Stimulated activated CD8-positive, alpha-beta memory T cell treated with anti-CD3 and anti-CD28 coated beads, Interleukin-4, amount 100 ng/mL, for 48 hours (primary cell): ENCODE measurements at regions not wholly inside any gene's neighbourhood (a gene's known extent, or its start where the extent isn't known, plus 50 kb on each side); places are given as distances from the start of the nearest gene placed in this dataset.

ENCODE experiments used
- DNase-seq: peaks from one replicate; pipeline ENCODE4 v3.0.0-alpha.2; 2020

DNA sequence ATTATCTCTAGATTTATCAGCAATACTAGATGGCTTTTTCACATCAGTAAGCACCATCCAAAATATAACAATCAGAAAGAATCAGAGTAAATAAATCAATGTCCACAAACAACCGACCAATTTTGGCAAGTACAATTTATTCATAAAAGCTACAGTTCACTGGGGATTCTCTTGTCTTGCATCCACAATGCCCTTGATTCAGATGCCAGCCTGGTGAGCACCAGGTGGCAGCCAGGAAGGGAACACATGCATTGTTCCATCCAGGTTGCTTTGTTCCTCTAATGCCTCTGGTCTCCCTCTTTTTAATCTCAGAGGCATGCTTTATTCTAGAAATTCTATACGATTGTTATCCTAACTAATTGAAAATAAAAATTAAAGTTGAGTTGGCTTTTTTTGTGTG lies 242.1 kb upstream of the KIRREL3 start:
- no peak for DNase-seq

DNA sequence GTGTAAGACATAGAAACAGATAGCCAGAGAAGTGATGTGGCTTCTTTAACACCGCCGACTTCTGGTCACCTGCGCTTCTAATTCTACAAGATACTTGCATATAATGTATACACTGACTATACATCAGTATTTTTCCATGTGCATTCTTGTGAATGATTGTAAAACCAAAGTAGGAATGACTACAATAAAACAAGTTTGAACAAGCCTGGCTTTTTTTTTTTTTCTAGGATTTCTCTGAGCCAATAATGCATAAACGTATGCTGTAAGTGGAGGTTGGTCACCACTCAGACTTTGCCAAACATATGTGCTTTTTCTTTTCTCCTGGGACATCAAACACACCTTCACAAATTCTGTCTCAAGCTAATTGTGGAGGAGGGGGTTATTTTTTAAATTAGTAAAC lies 237.8 kb upstream of the KIRREL3 start:
- no peak for DNase-seq

DNA sequence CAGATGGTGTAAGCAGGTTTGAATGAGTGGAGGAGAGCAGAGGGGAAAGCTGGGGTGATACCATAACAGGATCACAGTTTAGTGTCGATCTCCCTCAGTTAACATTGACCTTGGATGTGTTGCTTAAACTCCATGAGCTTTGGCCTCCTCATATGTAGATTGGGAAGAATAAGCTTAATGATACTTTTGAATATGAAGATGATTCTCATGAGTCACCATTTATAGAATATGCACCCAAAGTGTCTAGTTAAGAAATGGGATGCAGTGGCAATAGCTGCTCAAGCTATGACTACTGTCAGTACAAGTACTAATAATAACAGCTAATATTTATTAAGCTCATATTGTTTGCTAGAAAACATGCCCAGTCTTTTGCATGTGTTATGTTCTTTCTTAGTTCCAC lies 236.2 kb upstream of the KIRREL3 start:
- no peak for DNase-seq

DNA sequence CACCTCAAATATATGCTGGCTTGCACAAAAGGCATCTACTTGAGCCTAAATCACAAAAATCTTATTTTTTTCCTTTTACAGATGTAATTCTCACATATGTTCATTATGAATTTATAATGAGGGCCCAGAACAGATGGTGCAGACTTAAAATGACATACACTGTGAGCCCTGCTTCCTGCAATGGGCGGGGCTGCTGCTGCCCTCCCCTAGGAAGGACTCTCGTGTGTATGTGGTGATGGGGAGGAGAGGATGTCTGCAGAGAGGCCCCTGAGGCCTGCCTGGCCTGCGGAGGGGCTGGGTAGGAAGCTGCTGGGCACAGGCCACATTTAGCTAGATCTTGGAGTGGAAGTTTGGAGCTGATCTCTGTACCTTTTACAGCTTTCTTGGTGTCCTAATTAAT lies 233.4 kb upstream of the KIRREL3 start:
- no peak for DNase-seq

DNA sequence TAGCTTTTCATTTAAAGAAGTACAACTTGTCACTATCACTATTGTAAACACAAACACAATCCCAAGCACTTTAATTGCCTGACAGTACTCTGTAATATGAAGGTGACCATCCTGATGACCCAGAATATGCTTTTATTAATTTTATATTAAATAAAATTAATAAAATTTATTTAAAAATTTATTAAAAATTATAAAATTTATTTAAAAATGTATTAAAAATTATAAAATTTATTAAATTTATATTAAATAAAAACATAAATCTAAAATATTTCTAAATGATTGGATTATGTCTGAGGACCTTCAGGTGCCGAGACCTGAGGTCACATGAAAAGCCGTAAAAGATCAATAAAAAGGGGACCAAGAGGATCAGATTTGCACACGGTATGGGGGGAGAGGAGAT lies 229.8 kb upstream of the KIRREL3 start:
- DNase-seq: no peak

DNA sequence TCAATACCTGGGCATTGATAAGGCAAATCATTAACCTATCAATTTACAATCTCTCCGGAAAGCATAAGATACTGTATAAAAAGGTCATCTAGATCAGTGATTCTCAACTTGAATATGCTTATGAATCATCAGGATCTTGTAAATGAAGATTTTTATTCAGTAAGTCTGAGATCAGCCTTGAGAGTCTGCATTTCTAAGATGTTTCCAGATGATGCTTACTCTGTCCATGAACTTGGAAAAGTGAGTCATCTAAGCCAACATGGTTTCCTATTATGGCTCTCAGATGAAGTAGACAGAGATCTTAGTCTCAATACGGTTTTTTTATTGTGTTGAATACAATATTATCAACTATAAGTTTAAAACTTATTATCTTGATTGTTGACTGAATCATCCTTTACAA lies 226.4 kb upstream of the KIRREL3 start:
- no peak for DNase-seq

DNA sequence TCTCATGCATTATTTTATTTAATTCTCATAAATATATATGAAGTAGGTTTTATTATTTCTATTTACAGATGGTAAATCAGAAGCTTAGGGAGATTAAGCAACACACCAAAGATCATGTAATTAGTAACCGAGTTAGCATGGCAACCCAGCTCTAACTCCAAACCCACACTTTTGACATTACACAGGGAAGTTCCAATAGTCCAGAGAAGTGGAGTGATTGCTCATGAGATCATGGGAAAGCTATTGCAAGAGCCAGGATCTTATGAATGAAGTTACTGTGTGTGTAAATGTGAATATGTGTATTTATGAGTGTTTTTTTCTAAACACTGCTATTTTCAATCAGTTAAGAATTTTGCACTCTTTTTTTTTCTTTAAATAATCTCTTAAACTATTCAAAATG lies 225.8 kb upstream of the KIRREL3 start:
- DNase-seq: no peak

DNA sequence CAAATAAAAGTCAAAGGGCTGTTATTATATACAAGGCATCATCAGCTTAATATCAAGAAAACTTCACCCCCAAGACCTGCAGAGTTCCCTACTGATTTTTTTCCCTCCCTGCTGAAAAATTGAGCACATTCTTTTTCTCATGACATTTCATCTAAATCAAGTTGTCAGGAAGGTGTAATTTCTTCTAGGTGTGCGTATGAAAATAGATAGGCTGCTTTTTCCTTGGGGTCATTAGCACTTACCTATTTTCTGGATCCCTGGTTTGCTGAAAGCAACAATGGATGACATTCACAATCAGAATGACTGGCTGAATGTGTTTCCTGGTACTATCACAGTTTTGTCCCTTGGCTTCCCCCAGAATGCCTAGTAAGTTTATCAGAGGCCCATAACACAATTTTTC lies 225.0 kb upstream of the KIRREL3 start:
- no peak for DNase-seq

DNA sequence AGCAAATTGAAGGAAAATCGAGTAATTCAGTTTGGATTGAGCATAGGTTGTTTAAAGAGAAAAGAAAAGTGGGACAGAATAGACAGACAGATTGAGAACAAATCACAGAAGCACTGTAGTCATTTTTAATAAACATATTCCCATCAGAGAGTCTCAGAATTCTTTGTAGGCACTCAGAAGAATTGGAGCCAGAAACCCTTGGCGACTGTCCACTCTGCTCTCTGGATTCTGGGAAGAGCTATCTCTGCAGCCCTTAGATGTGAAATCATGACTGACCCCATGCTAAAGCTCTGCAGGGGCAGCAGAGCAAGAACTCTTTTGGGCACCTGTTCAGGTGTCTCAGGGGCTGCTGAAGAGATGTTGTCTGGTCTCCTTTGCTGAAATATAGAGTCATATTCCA lies 223.7 kb upstream of the KIRREL3 start:
- DNase-seq: no peak

DNA sequence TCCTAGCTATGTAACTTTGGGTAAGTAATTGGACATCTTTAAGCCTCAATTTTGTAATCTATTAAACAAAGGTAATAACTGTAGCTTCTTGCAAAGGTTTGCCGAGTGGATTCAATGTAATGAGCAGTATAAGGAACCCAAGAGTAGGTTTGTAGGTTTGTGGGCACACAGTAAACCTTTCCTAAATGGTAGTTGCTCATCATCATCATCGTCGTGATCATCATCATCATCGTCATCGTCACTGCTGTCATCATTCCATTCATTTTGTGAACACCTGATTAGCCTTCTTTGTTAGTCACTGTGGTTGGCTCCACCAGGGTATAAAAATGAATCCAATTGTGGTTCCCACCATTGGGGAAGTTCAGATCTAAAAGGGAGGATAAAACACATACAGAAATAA lies 223.1 kb upstream of the KIRREL3 start:
- DNase-seq: no peak

DNA sequence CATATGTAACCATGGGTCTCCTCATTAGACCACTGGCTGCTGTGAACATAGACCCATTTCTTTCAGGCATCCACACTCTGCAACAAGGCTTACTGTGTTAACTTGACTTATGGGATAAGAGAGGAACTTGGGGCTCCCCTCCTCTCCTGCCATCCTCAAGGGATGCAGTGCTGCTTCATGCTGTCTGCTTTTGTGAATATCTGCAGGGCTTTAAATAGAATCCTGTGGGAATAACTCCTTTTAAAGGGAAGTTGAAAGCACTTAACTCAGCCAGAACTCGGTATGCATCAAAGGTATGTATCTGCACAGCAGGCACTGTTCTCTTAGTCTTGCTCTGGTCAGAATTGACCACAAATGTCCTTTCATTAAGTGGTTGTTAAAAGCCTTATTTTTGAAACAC lies 222.5 kb upstream of the KIRREL3 start:
- no peak for DNase-seq

DNA sequence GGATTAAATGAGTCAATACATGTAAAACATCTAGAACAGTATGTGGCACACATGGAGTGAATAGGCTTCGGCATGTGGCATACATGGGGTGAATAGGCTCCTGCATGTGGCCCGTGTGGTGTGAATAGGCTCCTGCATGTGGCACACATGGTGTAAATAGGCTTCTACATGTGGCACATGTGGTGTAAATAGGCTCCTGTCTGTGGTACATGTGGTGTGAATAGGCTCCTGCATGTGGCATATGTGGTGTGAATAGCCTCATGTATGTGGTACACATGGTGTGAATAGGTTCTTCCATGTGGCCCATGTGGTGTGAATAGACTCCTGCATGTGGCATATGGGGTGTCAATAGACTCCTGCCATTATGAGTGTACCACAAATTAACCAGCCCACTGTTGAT lies 219.1 kb upstream of the KIRREL3 start:
- no peak for DNase-seq

DNA sequence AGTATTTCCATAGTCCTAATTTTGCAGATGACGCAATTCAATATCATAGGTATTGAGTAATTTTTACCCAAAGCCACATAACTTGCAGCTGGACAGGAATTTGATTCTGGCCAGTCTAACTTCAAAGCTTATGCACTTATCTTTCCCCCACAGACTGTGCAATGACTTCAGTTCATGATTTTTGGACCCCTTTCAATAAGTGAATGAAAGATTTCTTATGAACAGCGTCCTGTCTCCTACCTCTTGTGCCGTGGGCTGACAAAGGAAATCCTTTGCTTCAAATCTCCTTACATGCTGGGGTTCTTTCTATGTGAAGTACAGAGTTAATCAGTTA lies 217.7 kb upstream of the KIRREL3 start:
- DNase-seq: no peak

DNA sequence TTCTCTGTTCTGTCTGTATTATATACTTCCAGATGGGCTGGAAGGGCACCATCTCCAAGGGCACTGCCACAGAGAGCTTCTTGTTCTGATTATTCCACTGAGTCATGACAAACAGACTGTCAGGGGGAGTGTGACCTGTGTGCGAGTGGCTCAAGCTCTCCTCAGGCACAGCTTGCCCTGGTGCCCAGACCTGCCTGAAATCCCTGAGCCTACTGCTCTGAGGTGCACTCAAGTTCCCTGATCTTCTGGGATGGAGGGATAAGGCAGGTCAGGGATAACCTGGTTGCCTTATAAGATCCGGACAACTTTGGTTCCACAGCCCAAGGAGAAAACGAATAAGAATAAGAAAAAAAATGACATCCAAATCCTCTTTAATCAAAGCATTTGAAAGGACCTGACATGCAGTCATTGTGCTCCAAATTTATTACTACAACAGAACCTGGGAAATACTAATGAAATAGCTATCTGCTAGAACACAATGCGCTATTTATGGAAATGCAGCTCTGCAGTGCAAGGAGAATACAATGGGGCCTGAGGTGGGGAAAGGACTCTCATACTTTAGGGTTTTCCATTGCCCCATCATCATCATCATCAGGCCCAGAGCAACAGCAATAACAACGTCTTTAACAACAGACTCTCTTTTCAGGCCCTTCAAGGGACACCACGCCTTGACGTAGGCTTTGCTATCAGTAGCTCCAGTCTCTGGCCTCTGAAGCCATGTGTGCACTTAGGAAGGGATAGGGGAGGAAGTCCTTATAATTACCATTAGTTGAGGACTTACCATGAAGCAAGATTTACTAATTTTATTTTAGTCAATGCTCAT lies 217.1 kb upstream of the KIRREL3 start:
- DNase-seq: no peak

DNA sequence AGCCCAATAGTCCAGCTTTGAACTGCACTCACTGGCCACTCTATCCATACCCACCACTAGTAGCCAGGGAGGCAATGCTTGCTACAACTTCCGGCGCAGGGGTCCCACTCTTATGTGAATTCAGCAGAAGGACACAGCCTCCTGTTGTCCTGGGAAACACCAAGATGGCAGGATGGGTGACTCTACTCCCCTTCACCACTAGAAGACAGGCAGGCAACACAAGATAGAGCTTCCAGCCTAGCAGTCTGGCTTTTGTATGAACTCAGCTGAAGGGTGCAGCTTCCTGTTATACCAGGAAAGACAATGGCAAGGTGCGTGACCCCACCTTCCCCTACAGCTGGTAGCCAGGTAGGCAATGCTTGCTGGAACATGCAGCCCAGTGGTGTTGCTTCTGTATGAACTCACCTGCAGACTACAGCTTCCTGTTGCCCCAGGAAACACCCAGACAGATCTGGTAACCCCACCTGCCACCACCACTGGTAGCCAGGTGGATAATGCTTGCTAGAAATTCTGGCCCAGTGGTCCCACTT lies 205.2 kb upstream of the KIRREL3 start:
- no peak for DNase-seq

DNA sequence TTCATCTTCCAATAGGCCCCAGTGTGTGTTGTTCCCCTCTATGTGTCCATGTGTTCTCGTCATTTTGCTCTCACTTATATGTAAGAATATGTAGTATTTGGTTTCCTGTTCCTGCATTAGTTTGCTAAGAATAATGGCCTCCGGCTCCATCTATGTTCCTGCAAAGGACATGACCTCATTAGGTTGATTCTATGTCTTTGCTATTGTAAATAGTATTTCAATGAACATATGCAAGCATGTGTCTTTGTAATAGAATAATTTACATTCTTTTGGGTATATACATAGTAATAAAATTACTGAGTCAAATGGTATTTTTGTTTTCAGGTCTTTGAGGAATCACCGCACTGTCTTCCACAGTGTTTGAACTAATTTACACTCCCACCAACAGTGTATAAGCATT lies 202.9 kb upstream of the KIRREL3 start:
- no peak for DNase-seq

DNA sequence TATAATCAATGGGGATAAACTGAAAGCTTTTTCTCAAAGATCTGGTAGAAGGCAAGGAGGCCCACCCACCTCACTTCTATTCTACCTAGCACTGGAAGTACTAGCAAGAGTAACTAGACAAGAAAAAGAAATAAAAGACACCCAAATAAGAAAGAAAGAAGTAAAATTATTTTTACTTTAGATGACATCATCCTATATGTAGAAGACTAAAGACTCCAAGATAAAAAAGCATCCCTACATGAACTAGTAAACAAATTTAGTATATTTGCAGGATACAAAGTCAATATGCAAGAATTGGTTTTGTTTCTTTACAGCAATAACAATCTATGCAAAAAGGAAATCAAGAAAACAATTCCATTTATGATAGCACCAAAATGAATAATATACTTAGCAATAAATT lies 201.5 kb upstream of the KIRREL3 start:
- DNase-seq: no peak

DNA sequence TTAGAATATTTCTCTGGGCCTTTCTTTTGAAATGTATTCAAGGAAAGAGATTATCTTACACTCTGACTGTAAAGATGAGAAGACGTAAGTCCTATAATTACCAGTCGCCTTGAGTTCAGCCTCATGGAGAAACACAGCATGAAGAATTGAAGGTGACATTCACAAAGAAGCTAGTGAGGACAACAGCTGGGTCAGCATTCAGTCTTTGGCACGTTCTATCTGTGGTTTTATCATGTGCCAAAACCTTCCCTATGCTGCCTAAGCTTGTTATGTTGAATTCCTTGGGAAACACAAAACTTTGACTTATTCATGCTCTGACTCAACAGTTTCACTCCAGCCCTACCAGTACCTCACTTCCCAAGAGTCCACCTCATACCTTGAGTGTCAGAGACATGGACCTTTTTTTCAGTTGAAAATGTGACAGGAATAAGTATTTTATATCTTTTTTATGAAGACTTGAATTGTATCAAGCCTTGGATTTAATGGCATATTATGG lies 198.8 kb upstream of the KIRREL3 start:
- no peak for DNase-seq

DNA sequence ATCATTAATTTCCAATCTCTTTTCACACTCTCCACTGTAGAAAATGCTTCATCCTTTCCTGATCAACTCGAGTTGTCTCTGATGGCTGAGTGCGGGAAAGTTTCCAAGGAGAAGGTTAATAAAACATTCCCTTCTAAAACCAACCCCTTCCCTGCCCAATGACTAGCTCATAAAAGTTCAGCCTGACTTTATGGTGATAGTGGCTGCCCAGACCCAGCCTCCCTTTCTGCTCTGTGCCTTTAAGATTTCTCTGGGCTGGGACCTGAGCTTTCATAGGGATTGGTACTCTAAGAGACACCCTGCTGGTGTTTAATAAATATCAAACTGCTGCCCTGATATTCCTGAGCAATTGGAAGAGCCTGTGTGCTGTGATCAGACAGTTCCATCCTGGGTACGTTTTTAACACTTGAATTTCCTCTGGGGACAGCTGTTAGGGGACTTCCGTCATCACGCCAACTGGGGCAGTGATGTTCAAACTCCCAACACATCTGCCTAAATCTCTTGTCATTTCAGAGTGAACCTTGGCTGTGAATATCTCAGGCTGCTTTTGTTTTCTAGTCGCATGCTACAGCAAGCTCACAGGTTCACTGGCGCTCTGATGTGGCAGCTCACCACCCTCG lies 195.0 kb upstream of the KIRREL3 start:
- no peak for DNase-seq

DNA sequence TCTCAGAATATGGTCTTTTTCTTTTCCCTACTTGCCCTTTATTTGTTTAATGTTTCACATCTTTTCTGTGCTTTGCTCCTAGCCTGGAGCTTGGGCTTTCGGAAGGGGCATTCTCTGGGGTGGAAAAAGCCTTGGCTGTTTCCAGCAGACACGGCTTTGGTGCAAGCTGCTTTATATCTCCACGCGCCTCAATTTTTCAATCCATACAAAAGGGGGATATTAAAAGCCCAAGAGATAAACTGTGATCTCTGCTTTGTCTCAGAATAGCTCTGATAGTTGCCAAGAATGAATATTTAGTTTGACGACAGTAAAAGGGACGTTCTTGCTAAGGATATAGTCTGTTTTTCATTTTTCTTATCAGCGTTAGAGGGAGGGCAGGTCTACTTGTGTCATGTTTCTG lies 194.0 kb upstream of the KIRREL3 start:
- DNase-seq: no peak

DNA sequence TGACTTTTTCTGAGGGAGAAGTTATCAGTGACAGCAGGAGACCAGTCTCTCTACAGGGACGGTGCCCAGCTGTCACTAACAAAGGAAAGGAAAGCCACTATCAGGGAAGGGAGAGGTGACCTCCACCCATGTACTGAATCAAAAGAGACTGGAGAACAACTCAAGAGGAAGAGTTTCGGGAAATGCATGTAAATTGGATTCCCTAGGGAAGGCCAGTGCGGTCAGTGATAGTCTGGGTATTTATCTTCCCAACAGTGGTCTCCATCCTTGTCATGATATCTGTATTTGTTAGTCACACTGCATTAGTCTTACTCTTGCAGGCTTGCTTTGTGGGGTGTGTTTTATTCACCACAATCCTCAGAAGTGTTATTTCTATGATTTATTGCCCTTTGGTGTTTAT lies 193.4 kb upstream of the KIRREL3 start:
- no peak for DNase-seq

DNA sequence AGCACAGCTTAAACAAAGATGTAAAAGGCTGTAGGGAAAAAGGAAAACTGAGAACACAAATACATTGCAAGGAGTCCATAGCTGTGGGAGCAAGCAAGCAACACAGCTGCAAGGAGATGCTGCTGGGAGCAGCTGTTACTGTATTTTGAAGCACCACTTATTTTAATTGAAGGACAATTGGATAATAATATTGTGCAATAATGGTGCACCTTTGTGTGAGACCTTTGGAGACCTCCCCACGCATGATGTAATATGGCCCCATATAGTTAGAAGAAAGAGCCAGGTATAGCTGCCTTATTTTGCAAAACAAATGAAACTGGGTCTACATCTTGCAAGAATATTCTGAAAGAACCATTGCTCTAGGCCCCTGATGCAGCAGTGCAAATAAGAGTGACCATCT lies 191.1 kb upstream of the KIRREL3 start:
- DNase-seq: no peak

DNA sequence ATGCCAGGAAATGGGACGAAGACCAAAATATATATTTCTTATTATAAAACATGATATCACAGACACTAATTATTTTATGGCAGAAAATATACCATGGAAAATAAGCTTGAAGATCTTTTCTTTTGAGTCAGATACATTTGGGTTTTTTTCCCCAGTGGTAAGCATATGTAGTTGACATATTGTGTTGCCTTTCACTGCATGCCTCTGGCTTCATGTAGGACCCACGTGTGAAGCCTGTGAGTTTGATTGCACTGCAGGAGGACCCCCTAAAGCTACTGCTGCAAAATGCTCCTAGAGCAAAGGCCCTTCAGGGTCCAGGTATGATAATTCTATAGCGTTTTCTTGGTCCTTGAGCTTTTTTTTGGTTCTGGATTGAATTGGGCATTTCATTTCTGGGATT lies 190.7 kb upstream of the KIRREL3 start:
- DNase-seq: no peak

DNA sequence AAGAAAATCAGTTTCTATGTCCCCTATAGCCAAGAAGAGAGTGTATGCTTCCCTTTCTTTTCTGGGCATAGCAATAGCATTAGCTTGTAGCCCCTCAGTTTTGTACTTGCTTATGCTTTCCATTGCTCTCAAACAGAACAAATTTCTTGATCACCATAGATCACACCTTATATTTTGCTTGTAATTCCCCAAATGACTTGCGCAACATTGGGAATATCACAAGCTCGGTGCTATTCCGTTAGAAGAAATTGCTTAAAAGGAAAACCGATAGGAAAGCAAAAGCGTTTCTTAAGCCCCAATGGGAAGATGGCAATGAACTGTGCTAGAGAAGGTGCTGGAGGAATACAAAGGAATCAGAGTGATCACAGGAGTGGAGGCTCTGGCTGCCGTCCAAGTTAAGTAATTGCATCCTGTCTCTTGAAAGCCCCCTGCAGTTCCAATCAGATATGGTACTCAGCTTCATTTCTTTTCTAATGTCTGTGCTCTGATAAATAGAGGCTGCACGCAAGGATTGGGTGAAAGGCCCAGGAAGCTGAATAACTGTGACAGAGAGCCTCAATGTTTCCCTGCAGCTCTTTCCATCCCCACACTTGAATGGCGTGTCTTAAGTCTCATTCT lies 182.1 kb upstream of the KIRREL3 start:
- no peak for DNase-seq
